Peyer's patch (tissue), 4 donors: ENCODE measurements at regions not wholly inside any gene's neighbourhood (a gene's known extent, or its start where the extent isn't known, plus 50 kb on each side); places are given as distances from the start of the nearest gene placed in this dataset.

ENCODE experiments used
- POLR2A ChIP-seq, 2 donors: fragments of 450-650 bp; IDR thresholded peaks; one replicate each; pipeline ENCODE4 v1.5.1; 2017; ENCODE audit warnings: antibody characterized with exemption in 2 of 2, mild to moderate bottlenecking in 2 of 2, moderate library complexity in 2 of 2
- TF ChIP-seq, protein P1 (sequence below), 6 experiments: fragments of 450-650 bp in 4 of 6; fragments of 200-600 bp in 2 of 6; sonication (generic) in 1 of 6; IDR thresholded peaks; one replicate each; pipeline ENCODE4 v1.5.1; 2017 to 2019; ENCODE audit warnings: antibody characterized with exemption in 6 of 6, mild to moderate bottlenecking in 3 of 6, moderate library complexity in 1 of 6

DNA sequence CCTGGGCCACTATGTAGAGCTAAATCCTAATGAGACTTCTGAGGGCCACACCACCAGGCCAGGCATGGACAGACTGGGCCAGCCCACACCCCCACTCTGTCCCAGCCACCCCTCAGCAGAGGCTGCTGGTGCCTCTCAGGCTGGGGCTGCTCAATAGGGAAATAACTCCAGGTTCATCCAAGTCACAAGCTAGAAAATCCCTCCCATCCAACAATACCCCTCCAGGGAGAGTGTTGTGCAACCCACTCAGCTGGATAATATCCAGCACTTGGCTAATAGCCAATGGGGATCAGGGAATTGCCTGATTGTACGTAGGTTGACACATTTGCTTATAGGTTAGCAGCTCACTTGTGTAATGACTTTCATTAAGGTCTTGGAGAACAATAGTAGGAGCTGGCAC, 64.1 kb upstream of the WNT11 start:
- TF ChIP-seq POLR2A (IDR thresholded peaks at IDR 0.05): no peak
- TF ChIP-seq, protein P1, sequence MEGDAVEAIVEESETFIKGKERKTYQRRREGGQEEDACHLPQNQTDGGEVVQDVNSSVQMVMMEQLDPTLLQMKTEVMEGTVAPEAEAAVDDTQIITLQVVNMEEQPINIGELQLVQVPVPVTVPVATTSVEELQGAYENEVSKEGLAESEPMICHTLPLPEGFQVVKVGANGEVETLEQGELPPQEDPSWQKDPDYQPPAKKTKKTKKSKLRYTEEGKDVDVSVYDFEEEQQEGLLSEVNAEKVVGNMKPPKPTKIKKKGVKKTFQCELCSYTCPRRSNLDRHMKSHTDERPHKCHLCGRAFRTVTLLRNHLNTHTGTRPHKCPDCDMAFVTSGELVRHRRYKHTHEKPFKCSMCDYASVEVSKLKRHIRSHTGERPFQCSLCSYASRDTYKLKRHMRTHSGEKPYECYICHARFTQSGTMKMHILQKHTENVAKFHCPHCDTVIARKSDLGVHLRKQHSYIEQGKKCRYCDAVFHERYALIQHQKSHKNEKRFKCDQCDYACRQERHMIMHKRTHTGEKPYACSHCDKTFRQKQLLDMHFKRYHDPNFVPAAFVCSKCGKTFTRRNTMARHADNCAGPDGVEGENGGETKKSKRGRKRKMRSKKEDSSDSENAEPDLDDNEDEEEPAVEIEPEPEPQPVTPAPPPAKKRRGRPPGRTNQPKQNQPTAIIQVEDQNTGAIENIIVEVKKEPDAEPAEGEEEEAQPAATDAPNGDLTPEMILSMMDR (IDR thresholded peaks at IDR 0.05): no peak
